ENCODE measurements at regions not wholly inside any gene's neighbourhood (a gene's known extent, or its start where the extent isn't known, plus 50 kb on each side); places are given as distances from the start of the nearest gene placed in this dataset.

DNA sequence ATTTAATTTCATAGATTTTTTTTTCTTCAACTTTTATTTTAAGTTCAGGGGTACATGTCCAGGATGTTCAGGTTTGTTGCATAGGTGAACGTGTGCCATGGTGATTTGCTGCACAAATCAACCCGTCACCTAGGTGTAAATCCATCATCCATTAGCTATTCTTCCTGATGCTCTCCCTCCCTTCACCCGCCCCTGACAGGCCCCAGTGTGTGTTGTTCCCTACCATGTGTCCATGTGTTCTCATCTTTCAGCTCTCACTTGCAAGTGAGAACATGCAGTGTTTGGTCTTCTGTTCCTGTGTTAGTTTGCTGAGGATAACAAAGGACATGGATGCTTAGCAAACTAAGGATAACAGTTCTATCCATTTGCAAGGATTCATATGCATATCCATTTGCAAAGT is 209.1 kb upstream of the ADCY2 start:
- TF ChIP-seq RARB (CRISPR knock-in tag; IDR thresholded peaks at IDR 0.05) (no peak), CSDC2 (CRISPR knock-in tag; IDR thresholded peaks at IDR 0.05) (no peak), ISL1 (CRISPR knock-in tag; IDR thresholded peaks at IDR 0.05) (no peak), BACH2 (CRISPR knock-in tag; IDR thresholded peaks at IDR 0.05; ENCODE audit: borderline replicate concordance) (no peak), ZFP3 (CRISPR knock-in tag; IDR thresholded peaks at IDR 0.05) (no peak), ZNF70 (CRISPR knock-in tag; IDR thresholded peaks at IDR 0.05) (no peak), ZNF565 (CRISPR knock-in tag; conservative IDR thresholded peaks at IDR 0.05; ENCODE audit: low read depth) (no peak), ZNF8 (CRISPR knock-in tag; IDR thresholded peaks at IDR 0.05) (no peak), PPARA (CRISPR knock-in tag; IDR thresholded peaks at IDR 0.05; ENCODE audit: borderline replicate concordance) (no peak)
- TF ChIP-seq, protein P1, sequence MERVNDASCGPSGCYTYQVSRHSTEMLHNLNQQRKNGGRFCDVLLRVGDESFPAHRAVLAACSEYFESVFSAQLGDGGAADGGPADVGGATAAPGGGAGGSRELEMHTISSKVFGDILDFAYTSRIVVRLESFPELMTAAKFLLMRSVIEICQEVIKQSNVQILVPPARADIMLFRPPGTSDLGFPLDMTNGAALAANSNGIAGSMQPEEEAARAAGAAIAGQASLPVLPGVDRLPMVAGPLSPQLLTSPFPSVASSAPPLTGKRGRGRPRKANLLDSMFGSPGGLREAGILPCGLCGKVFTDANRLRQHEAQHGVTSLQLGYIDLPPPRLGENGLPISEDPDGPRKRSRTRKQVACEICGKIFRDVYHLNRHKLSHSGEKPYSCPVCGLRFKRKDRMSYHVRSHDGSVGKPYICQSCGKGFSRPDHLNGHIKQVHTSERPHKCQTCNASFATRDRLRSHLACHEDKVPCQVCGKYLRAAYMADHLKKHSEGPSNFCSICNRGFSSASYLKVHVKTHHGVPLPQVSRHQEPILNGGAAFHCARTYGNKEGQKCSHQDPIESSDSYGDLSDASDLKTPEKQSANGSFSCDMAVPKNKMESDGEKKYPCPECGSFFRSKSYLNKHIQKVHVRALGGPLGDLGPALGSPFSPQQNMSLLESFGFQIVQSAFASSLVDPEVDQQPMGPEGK (CRISPR knock-in tag; IDR thresholded peaks at IDR 0.05; ENCODE audit: borderline replicate concordance), result no peak
- TF ChIP-seq, protein P2, sequence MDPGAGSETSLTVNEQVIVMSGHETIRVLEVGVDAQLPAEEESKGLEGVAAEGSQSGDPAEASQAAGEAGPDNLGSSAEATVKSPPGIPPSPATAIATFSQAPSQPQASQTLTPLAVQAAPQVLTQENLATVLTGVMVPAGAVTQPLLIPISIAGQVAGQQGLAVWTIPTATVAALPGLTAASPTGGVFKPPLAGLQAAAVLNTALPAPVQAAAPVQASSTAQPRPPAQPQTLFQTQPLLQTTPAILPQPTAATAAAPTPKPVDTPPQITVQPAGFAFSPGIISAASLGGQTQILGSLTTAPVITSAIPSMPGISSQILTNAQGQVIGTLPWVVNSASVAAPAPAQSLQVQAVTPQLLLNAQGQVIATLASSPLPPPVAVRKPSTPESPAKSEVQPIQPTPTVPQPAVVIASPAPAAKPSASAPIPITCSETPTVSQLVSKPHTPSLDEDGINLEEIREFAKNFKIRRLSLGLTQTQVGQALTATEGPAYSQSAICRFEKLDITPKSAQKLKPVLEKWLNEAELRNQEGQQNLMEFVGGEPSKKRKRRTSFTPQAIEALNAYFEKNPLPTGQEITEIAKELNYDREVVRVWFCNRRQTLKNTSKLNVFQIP (CRISPR knock-in tag; IDR thresholded peaks at IDR 0.05; ENCODE audit: borderline replicate concordance, low read depth), result no peak
- TF ChIP-seq, protein P3, sequence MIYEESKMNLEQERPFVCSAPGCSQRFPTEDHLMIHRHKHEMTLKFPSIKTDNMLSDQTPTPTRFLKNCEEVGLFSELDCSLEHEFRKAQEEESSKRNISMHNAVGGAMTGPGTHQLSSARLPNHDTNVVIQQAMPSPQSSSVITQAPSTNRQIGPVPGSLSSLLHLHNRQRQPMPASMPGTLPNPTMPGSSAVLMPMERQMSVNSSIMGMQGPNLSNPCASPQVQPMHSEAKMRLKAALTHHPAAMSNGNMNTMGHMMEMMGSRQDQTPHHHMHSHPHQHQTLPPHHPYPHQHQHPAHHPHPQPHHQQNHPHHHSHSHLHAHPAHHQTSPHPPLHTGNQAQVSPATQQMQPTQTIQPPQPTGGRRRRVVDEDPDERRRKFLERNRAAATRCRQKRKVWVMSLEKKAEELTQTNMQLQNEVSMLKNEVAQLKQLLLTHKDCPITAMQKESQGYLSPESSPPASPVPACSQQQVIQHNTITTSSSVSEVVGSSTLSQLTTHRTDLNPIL (CRISPR knock-in tag; IDR thresholded peaks at IDR 0.05; ENCODE audit: low read depth), result no peak
